ENCODE measurements at regions not wholly inside any gene's neighbourhood (a gene's known extent, or its start where the extent isn't known, plus 50 kb on each side); places are given as distances from the start of the nearest gene placed in this dataset.

DNA sequence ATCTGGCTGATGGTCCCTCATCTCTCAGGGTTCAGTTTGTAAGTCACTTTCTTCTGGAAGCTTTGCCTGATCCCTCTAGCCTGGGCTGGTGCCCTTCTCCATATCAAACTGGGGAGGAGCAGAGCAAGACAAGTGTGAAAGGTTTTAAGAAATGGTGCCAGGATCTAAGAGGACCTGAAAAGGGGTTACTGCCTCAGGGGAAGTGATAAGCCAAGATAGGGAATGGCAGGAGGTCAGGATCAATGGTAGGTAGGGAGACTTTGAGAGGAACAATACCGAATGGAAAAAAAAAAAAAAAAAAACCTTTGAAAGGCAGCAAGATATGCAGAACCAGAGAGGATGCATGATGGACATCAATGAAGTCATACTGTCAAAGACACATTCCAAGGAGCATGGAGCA is 67.5 kb upstream of the TLR4 start:
- no peak overlapping the region for H3K27ac ChIP-seq (ENCODE audit: poor library complexity, severe bottlenecking)
- no peak overlapping the region for H3K4me3 ChIP-seq (ENCODE audit: severe bottlenecking)
- H3K36me3 ChIP-seq (ENCODE audit: low read depth), result no peaks in the 10 kb centered on the region
- H3K27me3 ChIP-seq (ENCODE audit: insufficient read depth, poor library complexity, severe bottlenecking), result peaks cover 15% of the 10 kb centered on the region
- no peaks in the 10 kb centered on the region for H3K9me3 ChIP-seq (ENCODE audit: severe bottlenecking)
- H3K4me1 ChIP-seq (ENCODE audit: insufficient read depth, poor library complexity, severe bottlenecking), result no peaks in the 10 kb centered on the region
- no peak for DNase-seq (ENCODE audit: low spot score)
- TF ChIP-seq, protein P1, sequence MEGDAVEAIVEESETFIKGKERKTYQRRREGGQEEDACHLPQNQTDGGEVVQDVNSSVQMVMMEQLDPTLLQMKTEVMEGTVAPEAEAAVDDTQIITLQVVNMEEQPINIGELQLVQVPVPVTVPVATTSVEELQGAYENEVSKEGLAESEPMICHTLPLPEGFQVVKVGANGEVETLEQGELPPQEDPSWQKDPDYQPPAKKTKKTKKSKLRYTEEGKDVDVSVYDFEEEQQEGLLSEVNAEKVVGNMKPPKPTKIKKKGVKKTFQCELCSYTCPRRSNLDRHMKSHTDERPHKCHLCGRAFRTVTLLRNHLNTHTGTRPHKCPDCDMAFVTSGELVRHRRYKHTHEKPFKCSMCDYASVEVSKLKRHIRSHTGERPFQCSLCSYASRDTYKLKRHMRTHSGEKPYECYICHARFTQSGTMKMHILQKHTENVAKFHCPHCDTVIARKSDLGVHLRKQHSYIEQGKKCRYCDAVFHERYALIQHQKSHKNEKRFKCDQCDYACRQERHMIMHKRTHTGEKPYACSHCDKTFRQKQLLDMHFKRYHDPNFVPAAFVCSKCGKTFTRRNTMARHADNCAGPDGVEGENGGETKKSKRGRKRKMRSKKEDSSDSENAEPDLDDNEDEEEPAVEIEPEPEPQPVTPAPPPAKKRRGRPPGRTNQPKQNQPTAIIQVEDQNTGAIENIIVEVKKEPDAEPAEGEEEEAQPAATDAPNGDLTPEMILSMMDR (IDR thresholded peaks at IDR 0.05; ENCODE audit: poor library complexity, severe bottlenecking), result no peak
- no peak for ATAC-seq (ENCODE audit: low read depth)

DNA sequence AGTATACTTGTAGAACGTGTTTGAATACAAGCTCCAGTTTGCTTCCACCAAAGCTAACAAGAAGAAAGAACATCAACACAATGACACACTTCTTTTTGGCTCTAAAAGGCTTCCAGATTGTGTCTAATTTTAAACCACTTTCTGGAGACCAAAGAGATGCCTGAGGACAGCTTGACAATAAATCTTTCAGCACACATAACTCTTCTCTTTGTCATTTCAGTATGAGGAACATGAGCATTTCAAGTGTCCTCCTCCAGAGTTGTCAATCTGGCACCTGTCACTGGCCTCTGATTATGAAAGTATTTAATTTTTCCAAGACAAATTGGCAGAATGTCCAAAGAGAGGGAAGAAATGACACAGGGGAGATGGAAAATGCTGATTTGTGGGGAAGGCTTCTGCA is 79.0 kb upstream of the TLR4 start:
- Histone ChIP-seq H3K27ac (ENCODE audit: poor library complexity, severe bottlenecking) (no peak overlapping the region), H3K9me3 (ENCODE audit: severe bottlenecking) (peaks cover 2% of the 10 kb centered on the region), H3K4me1 (ENCODE audit: insufficient read depth, poor library complexity, severe bottlenecking) (no peaks in the 10 kb centered on the region), H3K27me3 (ENCODE audit: insufficient read depth, poor library complexity, severe bottlenecking) (no peaks in the 10 kb centered on the region), H3K36me3 (ENCODE audit: low read depth) (no peaks in the 10 kb centered on the region), H3K4me3 (ENCODE audit: severe bottlenecking) (no peak overlapping the region)
- TF ChIP-seq, protein P1 (IDR thresholded peaks at IDR 0.05; ENCODE audit: poor library complexity, severe bottlenecking), result no peak
- ATAC-seq (ENCODE audit: low read depth) (no peak), DNase-seq (ENCODE audit: low spot score) (no peak)

DNA sequence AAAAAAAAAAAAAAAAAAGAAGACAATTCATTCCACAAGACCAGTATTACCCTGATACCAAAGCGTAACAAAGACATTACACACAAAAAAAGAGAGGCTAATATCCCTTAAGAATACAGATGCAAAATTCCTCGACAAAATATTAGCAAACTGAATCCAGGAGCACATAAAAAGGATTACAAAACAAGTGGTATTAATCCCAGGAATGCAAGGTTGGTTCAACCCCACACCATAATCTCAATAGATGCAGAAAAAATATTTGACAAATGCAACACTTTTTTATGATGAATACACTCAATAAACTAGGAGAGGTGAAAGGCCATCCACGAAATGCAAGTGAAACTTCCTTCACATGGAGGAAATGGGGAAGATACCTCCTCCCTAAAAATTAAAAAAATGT is 80.1 kb upstream of the TLR4 start:
- H3K4me1 ChIP-seq (ENCODE audit: insufficient read depth, poor library complexity, severe bottlenecking), result no peaks in the 10 kb centered on the region
- H3K27me3 ChIP-seq (ENCODE audit: insufficient read depth, poor library complexity, severe bottlenecking), result no peaks in the 10 kb centered on the region
- DNase-seq (ENCODE audit: low spot score) (no peak), ATAC-seq (ENCODE audit: low read depth) (no peak)
- H3K4me3 ChIP-seq (ENCODE audit: severe bottlenecking), result no peak overlapping the region
- no peak overlapping the region for H3K27ac ChIP-seq (ENCODE audit: poor library complexity, severe bottlenecking)
- TF ChIP-seq, protein P1 (IDR thresholded peaks at IDR 0.05; ENCODE audit: poor library complexity, severe bottlenecking), result no peak
- no peaks in the 10 kb centered on the region for H3K36me3 ChIP-seq (ENCODE audit: low read depth)
- H3K9me3 ChIP-seq (ENCODE audit: severe bottlenecking), result peaks cover 2% of the 10 kb centered on the region

DNA sequence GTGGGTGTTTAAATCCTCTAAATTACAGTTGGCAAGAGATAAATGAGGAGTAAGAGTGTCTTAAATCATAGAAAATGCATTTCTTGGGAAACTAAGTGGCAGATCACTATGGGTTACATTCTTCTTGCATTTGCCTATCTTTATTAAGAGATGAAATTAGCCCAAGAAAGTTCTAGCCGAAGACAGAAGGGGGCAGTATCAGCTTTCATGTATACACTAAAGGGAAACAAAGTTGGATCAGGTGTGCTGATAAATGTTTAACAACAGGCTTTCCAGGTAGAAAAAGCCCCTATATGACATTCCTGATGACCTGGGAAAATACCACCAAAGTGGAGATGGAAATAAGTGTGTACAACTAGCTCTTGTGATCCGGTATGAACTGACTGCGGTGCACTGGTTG is 81.9 kb upstream of the TLR4 start:
- Histone ChIP-seq H3K36me3 (ENCODE audit: low read depth) (no peaks in the 10 kb centered on the region), H3K9me3 (ENCODE audit: severe bottlenecking) (peaks cover 2% of the 10 kb centered on the region), H3K4me1 (ENCODE audit: insufficient read depth, poor library complexity, severe bottlenecking) (no peaks in the 10 kb centered on the region), H3K27me3 (ENCODE audit: insufficient read depth, poor library complexity, severe bottlenecking) (no peaks in the 10 kb centered on the region), H3K27ac (ENCODE audit: poor library complexity, severe bottlenecking) (no peak overlapping the region), H3K4me3 (ENCODE audit: severe bottlenecking) (no peak overlapping the region)
- ATAC-seq (ENCODE audit: low read depth) (no peak), DNase-seq (ENCODE audit: low spot score) (no peak)
- TF ChIP-seq, protein P1 (IDR thresholded peaks at IDR 0.05; ENCODE audit: poor library complexity, severe bottlenecking), result no peak

DNA sequence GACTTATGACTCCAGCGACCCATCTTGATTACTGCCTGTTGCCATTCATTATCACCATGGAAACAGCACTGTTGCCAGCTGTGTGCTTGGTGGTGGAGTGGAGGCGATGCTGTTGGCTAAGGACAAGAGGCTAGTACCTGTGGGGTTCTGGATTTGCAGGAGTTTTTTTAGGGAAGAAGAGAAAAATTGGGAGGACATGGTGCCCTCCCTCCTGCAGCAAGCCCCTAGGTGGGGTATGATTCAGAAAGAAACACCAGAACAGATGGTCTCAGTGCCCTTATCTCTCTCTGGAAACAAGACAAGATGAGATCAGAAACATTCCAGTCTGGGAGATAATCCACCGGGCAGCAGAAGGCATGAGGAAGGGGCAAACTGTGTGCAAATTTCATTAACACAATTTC is 87.8 kb upstream of the TLR4 start:
- H3K4me1 ChIP-seq (ENCODE audit: insufficient read depth, poor library complexity, severe bottlenecking), result no peaks in the 10 kb centered on the region
- no peak for ATAC-seq (ENCODE audit: low read depth)
- no peak overlapping the region for H3K4me3 ChIP-seq (ENCODE audit: severe bottlenecking)
- H3K27ac ChIP-seq (ENCODE audit: poor library complexity, severe bottlenecking), result no peak overlapping the region
- H3K36me3 ChIP-seq (ENCODE audit: low read depth), result no peaks in the 10 kb centered on the region
- no peaks in the 10 kb centered on the region for H3K27me3 ChIP-seq (ENCODE audit: insufficient read depth, poor library complexity, severe bottlenecking)
- no peak for DNase-seq (ENCODE audit: low spot score)
- H3K9me3 ChIP-seq (ENCODE audit: severe bottlenecking), result no peaks in the 10 kb centered on the region
- TF ChIP-seq, protein P1 (IDR thresholded peaks at IDR 0.05; ENCODE audit: poor library complexity, severe bottlenecking), result no peak

Data from RWPE2 (cell line).